T-helper 1 cell (primary cell): ENCODE measurements at regions not wholly inside any gene's neighbourhood (a gene's known extent, or its start where the extent isn't known, plus 50 kb on each side); places are given as distances from the start of the nearest gene placed in this dataset.

Experiments used
- DNase-seq, 5 donors: peaks; one replicate each; pipeline ENCODE4 v3.0.0-alpha.2; 2012 to 2020

GRCh38 chr4:20614816-20615215 lies 85.4 kb upstream of the PACRGL start:
- DNase-seq = no peak

- no peak for DNase-seq
Measured at GRCh38 chr4:20615486-20616260, 84.6 kb upstream of the PACRGL start.

- DNase-seq = no peak
Measured at GRCh38 chr4:20616313-20616712, 83.9 kb upstream of the PACRGL start.

GRCh38 chr4:20616848-20617247 lies 83.4 kb upstream of the PACRGL start:
- no peak for DNase-seq

GRCh38 chr4:20617678-20618396 lies 82.4 kb upstream of the PACRGL start:
- DNase-seq = no peak

GRCh38 chr4:20618731-20619130 lies 81.5 kb upstream of the PACRGL start:
- no peak for DNase-seq

GRCh38 chr4:20621476-20621875 lies 78.8 kb upstream of the PACRGL start:
- no peak for DNase-seq

GRCh38 chr4:20622701-20623100 lies 77.6 kb upstream of the PACRGL start:
- DNase-seq = no peak

- no peak for DNase-seq
Measured at GRCh38 chr4:20623939-20624338, 76.3 kb upstream of the PACRGL start.

- no peak for DNase-seq
Measured at GRCh38 chr4:20624793-20625374, 75.4 kb upstream of the PACRGL start.

- DNase-seq = no peak
Measured at GRCh38 chr4:20625426-20625825, 74.8 kb upstream of the PACRGL start.

- no peak for DNase-seq
Measured at GRCh38 chr4:20626326-20627005, 73.8 kb upstream of the PACRGL start.

GRCh38 chr4:20627866-20628265 lies 72.4 kb upstream of the PACRGL start:
- DNase-seq = no peak

GRCh38 chr4:20629186-20630106 lies 70.8 kb upstream of the PACRGL start:
- DNase-seq = no peak

- no peak for DNase-seq
Measured at GRCh38 chr4:20638825-20639224, 61.4 kb upstream of the PACRGL start.

- no peak for DNase-seq
Measured at GRCh38 chr4:20639346-20639745, 60.9 kb upstream of the PACRGL start.

- DNase-seq = no peak
Measured at GRCh38 chr4:20640989-20641388, 59.3 kb upstream of the PACRGL start.

- DNase-seq = no peak
Measured at GRCh38 chr4:20641976-20642375, 58.3 kb upstream of the PACRGL start.

- DNase-seq = no peak
Measured at GRCh38 chr4:20643631-20644030, 56.6 kb upstream of the PACRGL start.

GRCh38 chr4:20645236-20645635 lies 55.0 kb upstream of the PACRGL start:
- DNase-seq = no peak

- no peak for DNase-seq
Measured at GRCh38 chr4:20646287-20646686, 54.0 kb upstream of the PACRGL start.
